GM19395 (cell line): ENCODE measurements at regions not wholly inside any gene's neighbourhood (a gene's known extent, or its start where the extent isn't known, plus 50 kb on each side); places are given as distances from the start of the nearest gene placed in this dataset.
"Not testable (repeated sequence)": the region's sequence is repeated elsewhere in the genome, so short reads cannot be mapped to it uniquely, and the experiment has no call there.

Source experiments
- ATAC-seq: cut with Tn5 transposase; IDR thresholded peaks from one replicate; pipeline ENCODE4 v1.9.1; 2021; ENCODE audit warnings: mild to moderate bottlenecking, moderate library complexity; ENCODE audit not compliant: unreplicated experiment

- no peak for ATAC-seq
Measured at GRCh38 chr12:17016116-17016864, 410.3 kb upstream of the LMO3 start.

GRCh38 chr12:17015501-17015900 lies 409.5 kb upstream of the LMO3 start:
- ATAC-seq: no peak

DNA sequence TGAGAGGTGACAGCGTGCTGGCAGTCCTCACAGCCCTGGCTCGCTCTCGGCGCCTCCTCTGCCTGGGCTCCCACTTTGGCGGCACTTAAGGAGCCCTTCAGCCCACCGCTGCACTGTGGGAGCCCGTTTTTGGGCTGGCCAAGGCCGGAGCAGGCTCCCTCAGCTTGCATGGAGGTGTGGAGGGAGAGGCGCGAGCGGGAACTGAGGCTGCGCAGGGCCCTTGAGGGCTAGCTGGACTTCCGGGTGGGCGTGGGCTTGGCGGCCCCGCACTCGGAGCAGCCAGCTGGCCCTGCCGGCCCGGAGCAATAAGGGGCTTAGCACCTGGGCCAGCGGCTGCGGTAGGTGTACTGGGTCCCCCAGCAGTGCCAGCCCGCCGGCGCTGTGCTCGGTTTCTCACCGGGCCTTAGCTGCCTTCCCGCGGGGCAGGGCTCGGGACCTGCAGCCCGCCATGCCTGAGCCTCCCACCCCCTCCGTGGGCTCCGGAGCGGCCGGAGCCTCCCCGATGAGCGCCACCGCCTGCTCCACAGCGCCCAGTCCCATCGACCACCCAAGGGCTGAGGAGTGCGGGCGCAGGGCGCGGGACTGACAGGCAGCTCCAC lies 401.6 kb upstream of the LMO3 start:
- ATAC-seq: not testable (repeated sequence)

DNA sequence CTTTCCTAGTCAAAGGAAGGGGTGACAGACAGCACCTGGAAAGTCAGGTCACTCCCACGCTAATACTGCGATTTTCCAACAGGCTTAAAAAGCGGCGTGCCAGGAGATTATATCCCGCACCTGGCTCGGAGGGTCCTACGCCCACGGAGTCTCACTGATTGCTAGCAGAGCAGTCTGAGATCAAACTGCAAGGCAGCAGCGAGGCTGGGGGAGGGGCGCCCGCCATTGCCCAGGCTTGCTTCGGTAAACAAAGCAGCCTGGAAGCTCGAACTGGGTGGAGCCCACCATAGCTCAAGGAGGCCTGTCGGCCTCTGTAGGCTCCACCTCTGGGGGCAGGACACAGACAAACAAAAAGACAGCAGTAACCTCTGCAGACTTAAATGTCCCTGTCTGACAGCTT lies 392.6 kb upstream of the LMO3 start:
- not testable (repeated sequence) for ATAC-seq

- ATAC-seq: no peak
Measured at GRCh38 chr12:16984484-16984883, 378.5 kb upstream of the LMO3 start.

DNA sequence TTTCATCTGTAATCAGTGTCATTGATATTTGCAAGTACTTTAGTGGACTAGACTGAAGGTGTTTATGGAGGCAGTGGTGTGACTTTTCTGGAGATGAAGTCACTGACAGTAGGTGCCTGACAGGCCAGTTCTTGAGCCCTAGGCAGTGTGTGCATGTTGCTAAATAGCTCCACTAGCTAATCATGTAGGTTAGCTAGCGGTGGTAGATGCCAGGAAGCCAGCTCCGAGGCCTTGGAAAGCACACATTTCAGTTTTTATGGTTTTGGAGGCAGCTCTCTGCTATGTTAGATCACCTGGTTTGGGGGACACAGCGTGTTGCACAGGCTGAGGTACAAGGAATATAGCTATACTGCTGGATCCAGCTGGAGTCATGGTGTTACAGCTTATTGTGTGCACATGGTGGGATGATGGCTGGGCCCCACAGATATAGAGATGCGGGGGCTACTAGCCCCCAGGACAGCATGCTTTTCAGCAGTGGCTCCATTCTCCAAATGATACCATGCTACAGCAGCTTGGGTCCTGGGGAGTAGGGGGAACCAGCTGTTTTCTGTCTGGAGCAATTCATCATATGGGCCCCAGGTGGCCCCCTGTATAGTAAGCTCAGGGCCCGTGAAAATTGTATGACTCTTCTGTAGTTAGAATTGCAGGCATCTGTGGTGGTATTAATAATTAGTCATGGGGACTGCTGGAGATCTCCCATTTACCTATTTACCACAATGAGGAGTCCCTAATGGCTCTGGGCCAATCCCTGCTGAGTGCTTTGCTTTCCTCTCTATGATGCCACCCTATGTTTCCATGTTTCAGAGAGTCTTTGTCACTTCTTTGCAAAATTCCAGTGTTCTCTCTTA lies 367.2 kb upstream of the LMO3 start:
- ATAC-seq: no peak

DNA sequence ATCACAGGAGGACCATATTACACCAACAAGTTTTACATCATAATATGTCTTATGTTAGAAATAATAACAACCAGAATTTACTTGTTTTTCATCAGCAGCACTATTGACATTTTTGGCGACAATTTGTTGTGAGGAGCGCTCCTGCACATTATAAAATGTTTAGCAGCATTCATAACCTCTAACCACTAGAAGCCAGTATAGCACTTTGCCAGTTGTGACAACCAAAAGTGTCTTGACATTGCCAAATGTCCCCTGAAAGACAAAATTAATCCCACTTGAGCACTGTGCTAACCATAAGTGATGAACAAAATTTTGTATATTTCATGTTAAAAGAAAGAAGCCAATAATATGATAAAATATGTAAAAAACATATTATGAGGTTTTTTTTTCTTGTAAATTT lies 356.9 kb upstream of the LMO3 start:
- ATAC-seq: no peak

GRCh38 chr12:16955083-16955657 lies 349.2 kb upstream of the LMO3 start:
- peak; percentile 91 for ATAC-seq

DNA sequence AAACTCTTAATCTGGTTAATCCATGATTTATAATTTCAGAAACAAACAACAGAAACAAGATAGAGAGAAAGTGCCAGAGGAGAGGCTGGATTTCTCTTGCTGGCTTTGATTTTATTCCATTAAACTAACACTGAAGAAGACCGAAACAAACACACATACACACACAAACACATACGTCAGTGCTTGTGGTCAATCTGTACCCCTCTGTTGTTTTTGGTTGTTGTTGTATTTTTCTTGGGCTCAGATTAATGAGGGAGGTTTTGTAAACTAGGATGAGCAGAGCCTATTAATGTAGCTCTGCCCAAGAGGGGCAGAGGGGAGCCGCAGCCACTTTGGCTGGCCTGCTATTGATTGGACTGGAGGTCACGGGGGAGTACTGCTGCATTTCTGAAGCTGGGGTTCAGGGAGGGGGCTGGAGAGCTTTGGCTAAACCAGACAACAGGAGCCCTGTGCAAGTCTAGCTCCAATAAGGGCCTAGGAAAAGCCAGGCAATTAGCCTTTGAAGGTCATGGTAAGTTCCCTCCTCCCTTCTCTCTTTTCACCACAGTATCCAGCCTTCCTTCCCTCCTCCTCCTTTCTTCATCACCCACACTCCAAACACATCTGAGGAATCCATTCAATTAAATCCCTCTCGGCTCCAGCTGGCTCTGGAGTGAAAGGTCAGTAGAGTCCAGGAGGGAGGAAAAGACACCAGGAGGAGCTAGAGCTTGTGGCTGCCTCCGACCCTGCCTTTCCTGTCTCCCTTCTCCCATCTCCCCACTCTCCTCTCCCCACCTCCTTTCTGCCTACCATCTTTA lies 344.1 kb upstream of the LMO3 start:
- no peak for ATAC-seq

DNA sequence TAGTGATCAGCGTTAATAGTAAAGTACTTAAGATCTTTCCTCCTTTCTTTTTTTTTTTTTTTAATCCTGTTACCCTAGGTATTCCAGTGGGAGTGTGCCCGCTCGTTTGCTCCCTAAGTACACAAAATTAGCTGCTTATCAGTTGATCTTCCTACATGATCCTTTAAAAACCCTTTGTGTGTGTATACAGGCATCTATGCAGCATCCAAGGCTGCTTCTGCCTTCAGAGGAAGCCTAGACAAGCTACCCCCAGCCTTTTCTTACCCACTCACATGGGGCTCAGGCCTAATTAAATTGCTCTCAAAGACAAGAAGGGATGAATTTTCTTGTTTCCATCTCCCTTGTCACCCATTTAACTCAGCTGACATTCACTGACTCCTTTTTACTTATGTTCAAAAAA lies 343.4 kb upstream of the LMO3 start:
- no peak for ATAC-seq

DNA sequence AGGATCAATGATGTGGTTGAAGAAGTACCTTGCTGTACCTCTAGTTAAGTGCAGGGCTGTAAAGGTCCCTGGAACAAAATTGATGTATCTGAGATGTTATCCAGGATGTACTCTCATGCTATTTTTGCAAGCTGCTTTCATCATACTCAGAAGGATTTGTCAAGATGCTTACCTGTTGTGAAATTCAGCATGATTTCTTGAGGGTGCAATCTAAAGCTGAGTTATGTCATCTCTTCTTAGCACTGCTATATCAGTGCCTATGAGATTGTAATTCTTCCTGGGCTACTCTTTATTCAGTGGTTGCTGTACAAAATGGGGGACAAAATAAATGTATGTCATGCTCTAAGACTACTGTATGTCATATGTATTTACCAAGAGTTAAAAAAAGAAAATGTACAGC lies 340.7 kb upstream of the LMO3 start:
- ATAC-seq: no peak

DNA sequence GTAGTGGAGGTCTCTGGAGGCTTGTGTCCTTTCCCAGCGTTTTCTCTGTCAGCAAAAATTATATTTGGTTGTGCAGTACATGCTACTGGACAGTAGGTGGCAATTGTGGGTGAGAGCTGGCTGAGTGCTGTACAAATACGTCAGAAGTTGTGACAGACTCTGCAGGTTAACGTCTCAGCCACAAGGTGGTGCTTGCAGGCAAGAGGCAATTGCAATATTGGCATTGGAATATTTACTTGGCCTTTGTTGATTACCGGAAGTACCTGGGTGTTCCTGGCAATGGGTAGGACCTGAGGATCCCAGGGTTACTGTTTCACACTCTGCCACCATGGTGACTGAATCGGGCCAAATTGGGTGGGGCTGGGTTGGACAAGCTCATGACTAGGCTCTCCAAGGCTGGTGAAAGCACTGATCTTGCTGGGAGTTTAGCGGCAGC lies 333.9 kb upstream of the LMO3 start:
- ATAC-seq: peak; percentile 98

- no peak for ATAC-seq
Measured at GRCh38 chr12:16927259-16927658, 321.3 kb upstream of the LMO3 start.

- ATAC-seq: no peak
Measured at GRCh38 chr12:16920451-16920850, 314.5 kb upstream of the LMO3 start.

DNA sequence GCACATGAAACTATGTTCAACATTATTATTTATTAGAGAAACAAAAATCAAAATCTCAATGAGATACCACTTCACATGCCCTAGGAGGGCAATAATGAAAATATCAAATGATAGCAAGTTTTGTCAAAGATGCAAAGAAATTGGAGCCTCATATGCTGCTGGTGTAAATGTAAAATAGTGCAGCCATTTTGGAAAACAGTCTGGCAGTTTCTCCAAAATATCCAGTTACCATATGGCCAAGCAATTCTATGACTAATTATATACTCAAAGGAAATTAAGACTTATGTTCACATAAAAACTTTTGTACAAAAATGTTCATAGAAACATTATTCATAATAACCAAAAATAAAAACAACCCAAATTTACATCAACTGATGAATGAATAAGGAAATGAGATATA lies 313.6 kb upstream of the LMO3 start:
- ATAC-seq: no peak

GRCh38 chr12:16914853-16915252 lies 308.9 kb upstream of the LMO3 start:
- no peak for ATAC-seq

GRCh38 chr12:16913832-16914490 lies 308.0 kb upstream of the LMO3 start:
- no peak for ATAC-seq

DNA sequence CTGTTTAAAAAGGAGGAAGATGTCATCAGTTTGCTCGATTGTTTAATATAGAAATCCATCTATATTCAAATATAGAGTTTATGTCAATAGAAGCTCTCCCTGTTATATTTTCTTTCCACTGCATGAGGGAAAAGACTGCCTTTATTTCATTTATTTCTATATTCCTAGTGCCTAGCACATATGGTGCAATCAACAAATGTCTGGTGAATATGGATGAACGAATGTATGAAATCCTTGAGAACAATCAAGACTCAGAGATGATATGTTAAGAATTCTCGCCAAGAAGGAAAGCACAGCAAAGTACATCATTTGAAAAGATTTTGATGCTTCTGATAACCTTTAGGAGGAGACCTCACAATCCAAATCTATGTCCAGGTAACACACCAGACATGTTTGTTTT lies 296.0 kb upstream of the LMO3 start:
- ATAC-seq: no peak

DNA sequence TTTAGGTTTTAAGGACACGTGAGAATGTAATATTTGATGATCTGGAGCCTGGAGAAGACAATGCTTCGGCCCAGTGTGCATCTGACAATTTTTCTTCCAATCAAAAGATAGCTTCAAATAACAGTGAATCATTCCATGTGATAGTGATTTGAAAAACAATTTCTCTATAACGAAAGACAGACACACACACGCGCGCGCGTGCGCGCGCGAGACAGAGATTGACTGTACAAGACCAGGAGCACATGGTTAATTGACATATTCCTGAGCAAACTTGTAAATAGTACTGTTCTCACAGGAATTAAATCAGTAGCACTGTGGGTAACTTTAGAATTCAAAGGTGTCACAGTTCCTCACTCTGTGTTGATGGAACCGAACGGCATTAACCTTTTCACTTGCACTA lies 287.5 kb upstream of the LMO3 start:
- no peak for ATAC-seq

DNA sequence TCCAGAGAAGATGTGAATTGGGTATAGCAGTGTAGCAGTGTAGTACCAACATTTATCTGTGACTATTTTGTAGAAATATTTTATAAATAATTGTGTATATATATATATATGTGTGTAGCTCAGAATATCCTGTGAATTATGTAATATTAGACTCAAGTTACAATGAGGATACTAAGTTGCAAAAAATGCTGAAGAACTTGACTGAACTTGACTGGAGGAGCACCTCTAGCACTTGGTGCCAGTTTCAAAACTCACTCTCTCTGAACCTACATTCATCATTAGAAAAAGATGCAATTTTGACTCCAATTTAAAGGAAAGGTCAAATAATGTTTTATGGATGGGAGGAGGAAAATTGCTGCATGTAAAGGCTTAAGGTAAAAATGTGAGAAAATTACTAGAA lies 285.7 kb upstream of the LMO3 start:
- ATAC-seq: no peak
